ENCODE measurements at regions not wholly inside any gene's neighbourhood (a gene's known extent, or its start where the extent isn't known, plus 50 kb on each side); places are given as distances from the start of the nearest gene placed in this dataset.
"Not testable (repeated sequence)": the region's sequence is repeated elsewhere in the genome, so short reads cannot be mapped to it uniquely, and the experiment has no call there.

GRCh38 chr12:47346251-47347019 is 266.7 kb upstream of the AMIGO2 start:
- DNase-seq (ENCODE audit: low read depth) = no peak

DNA sequence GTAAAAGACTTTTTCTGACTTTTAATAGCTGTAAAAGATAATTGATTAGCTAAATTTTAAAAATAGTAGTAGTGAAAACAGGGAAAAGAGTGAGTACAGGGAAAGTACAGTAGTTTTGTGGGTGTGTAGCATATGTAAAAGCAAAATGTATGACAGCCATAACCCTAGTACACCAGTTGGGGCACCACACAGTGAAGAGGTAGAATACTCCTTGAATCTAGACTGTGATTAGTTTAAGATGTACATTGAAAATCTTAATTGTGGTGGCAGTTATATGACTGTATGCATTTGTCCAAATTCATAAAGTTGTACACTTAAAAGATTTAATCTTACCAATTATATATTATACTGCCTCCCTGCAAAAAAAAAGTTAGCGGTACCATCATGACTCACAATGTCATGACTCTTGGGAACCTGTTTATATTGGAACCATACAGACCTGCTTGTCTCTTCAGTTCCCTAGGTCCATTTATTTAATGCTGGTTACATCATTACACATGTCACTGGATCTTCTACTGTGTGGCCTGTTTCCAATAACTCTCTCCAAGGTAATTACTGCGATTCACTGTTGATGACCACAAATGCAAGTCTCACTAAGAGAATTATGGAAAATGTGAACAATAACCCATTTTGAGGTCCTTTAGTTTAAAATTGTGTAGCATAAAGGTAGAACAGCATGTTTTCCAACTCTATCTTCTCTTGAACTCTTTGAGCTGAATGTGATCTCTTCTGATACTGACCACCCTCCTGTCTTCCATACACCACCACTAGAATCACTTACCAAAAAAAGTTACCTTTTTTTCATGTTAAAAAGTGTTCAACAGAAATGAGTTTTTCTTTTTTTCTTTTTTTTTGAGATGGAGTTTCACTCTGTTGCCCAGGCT is 264.2 kb upstream of the AMIGO2 start:
- peak; percentile 4 for DNase-seq (ENCODE audit: low read depth)

GRCh38 chr12:47340411-47341015 is 260.8 kb upstream of the AMIGO2 start:
- no peak for DNase-seq (ENCODE audit: low read depth)

DNA sequence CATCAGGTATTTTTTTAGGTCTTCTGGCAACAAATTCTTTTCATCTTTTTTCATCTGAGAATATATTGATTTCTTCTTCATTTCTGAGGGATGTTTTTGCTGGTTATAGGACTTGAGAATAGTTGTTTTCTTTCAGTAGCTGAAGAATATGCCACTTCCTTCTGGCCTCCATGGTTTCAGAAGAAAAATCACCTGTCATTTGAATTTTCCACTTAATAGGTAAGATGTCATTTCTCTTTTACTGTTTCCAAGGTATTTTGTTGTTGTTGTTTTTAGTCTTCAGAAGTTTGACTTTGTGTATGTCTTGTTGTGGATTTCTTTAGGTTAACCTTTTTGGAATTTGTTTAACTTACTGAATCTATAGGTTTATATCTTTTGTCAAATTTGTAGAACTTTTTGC is 257.8 kb upstream of the AMIGO2 start:
- no peak for DNase-seq (ENCODE audit: low read depth)

GRCh38 chr12:47333271-47333858 is 253.6 kb upstream of the AMIGO2 start:
- DNase-seq (ENCODE audit: low read depth) = not testable (repeated sequence)

- DNase-seq (ENCODE audit: low read depth) = no peak
Measured at GRCh38 chr12:47328831-47329545, 249.2 kb upstream of the AMIGO2 start.

DNA sequence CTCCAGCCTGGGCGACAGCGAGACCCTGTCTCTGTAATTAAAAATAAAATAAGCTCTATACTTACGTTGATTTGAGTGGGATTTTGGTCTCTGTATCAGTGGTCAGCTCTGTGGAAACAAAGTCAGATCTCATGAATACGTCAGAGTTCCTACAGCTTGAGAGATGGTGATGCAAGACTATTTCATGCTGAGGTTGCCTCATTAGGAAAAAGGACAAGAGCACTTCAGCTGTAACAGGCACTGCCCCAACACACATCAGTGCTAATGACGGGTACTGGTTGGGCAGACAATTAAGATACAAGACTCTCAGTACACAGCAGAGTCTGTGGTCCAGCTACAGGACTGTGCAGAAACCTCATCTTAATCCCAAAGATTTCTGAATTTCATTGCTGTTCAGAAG is 246.4 kb upstream of the AMIGO2 start:
- DNase-seq (ENCODE audit: low read depth) = no peak

- DNase-seq (ENCODE audit: low read depth) = no peak
Measured at GRCh38 chr12:47323802-47324201, 244.0 kb upstream of the AMIGO2 start.

GRCh38 chr12:47321436-47321835 is 241.7 kb upstream of the AMIGO2 start:
- no peak for DNase-seq (ENCODE audit: low read depth)

DNA sequence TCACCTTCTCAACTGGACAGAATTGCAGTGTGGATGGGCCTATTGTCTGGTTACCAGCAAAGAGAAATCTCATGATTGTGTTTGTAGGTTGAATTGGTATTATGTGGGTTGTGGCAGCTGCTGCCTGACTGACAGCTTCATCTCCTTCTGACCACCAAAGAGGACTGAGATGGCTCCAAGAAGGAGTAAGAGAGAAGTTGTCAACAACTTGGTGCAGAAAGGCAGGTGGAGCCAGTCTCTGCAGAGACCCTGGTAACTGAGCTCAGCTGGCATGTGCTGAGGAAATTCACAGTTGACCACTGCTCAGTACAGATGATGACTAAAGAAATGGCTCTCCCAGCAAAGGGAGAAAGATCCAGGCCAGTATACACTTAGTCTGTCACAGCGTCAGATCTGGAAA is 240.0 kb upstream of the AMIGO2 start:
- DNase-seq (ENCODE audit: low read depth) = no peak

DNA sequence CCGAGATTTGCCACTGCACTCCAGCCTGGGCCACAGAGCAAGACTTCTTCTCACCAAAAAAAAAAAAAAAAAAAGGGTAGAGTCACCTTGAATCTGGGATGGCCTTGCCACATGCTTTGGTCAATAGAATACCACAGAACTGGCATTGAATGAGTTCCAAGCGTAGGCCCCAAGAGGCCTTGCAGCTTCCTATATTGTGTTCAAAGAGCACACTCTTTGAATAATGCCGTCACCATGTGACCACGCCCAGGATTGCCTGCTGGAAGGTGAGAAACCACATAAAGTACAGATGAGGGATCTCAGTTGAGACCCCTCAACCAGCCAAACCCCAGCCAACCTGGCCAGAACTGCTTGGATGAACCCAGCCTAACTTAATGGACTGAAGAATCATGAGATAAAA is 239.2 kb upstream of the AMIGO2 start:
- DNase-seq (ENCODE audit: low read depth) = no peak

DNA sequence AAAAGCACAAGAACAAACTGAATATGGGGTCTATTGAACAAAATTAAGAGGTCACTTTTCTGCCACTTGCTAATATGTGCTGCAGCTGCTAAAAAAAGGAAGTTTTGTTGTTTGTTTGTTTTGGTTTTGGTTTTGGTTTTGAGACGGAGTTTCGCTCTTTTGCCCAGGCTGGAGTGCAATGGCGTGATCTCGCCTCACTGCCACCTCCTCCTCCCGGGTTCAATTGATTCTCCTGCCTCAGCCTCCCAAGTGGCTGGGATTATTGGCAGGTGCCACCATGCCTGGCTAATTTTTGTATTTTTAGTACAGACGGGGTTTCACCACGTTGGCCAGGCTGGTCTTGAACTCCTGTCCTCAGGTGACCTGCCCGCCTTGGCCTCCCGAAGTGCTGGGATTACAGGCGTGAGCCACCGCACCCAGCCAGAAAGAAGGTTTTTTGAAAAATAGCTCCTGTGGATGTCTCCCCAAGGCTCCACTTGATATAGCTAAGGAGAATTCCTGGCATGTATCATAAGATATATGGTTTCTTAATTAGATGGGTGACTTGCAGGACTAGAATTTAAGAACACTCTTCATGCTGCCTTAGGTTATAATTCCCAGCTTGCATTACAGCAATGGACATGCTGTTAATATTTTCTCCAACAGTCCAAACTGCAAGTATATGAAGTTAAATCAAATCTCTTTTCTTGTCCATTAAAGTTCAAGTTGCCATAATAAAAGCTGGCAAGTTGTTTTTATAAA is 237.6 kb upstream of the AMIGO2 start:
- no peak for DNase-seq (ENCODE audit: low read depth)

DNA sequence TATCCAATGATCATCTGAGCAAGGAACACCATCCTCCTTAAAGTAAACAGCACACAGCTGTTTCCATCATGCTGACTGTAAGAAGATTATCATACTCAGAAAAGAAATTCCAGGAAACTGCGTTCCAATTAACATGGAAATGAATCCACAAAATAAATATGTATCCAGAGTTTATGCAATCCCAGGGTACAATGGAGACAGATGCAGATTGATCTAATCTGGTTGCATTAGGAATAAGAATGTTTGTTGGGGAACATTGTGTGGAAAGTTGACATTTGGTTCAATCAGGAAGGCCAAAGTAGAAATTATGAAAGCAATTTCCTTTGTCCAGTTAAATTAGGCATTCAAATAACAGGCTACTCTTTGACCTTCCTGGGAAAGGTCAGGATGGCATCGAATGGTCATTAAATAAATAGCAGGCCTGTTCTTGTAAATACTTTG is 236.9 kb upstream of the AMIGO2 start:
- DNase-seq (ENCODE audit: low read depth) = no peak

DNA sequence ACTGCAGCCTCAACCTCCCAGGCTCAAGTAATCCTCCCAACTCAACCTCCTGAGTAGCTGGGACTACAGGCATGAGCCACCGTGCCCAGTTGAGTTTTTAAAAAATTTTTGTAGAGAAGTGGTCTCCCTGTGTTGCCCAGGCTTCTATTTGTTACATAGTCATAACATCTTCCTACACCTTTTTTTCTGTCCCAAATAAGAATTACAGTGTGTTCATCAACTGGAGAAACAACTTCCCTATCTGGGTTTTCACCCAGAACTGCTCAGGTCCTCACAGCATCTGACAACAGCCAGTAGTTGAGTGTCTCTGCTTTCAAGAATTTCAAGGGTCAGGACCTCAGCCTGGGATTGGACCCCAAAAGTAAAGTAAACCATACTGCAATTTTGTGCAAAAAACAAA is 235.2 kb upstream of the AMIGO2 start:
- no peak for DNase-seq (ENCODE audit: low read depth)

DNA sequence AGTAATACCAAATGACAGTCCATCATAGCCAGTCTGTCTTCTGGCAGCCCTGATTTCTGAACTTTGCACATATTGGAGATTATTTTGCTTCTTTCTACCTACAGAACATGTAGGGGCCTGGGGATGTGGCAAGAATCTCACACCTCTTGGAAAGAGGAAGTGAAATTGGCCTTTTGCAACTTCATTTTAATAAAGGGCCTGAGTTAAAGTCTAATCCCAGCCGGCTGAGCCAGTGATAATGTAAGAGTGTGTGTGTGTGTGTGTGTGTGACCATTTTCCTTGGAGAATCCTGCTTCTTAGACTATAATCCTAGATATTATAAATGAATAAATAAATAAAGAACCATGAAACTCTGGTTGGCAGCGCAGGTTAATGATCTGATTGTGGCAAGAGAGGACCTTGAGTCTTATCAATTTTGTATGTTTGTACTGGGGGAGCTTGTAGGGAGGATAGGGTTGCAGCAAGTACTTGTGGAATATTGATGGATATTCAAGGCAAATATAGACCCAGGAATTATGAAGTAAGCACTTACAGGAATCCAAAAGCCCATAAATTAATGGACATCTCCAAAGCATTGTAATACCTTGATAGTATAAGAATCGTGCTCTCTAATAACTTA is 233.2 kb upstream of the AMIGO2 start:
- DNase-seq (ENCODE audit: low read depth) = no peak

DNA sequence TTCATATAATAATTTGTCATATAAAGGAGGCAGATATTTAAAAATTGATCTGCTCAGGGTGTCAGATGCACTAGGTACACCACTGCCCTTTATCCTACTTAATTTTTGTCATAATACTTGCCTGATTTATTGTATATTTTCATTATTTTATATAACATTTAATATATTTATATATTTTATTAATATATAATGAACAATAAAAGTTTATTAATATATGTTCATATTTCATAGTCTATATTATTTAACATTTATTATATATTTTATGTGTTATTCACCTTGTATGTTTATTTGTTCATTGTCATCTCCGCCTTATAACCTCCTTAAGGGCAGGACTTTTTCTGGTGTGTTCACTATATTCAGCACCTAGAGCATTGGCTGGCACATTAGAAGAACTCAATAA is 232.4 kb upstream of the AMIGO2 start:
- no peak for DNase-seq (ENCODE audit: low read depth)

- no peak for DNase-seq (ENCODE audit: low read depth)
Measured at GRCh38 chr12:47311568-47311967, 231.8 kb upstream of the AMIGO2 start.

GRCh38 chr12:47311010-47311409 is 231.3 kb upstream of the AMIGO2 start:
- DNase-seq (ENCODE audit: low read depth) = no peak

DNA sequence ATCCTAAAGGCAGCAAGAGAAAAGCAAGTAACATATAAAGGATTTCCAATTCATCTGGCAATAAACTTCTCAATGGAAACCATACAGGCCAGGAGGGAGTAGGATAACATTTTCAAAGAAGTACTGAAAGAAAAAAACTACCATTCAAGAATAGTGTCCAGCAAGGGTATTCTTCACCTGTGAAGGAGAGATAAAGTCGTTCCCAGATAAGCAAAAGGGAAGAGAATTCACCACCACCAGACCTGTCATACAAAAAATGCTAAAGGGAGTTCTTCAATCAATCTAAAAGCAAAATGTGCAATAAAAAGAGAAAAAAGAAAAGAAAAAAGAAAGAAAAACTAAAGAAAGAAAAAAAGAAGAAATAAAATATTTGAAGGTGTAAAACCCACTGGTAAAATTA is 228.9 kb upstream of the AMIGO2 start:
- DNase-seq (ENCODE audit: low read depth) = no peak

GRCh38 chr12:47307680-47308399 is 228.1 kb upstream of the AMIGO2 start:
- no peak for DNase-seq (ENCODE audit: low read depth)
